GM23248 (cell line): ENCODE measurements at regions not wholly inside any gene's neighbourhood (a gene's known extent, or its start where the extent isn't known, plus 50 kb on each side); places are given as distances from the start of the nearest gene placed in this dataset.

Source experiments
- DNase-seq: peaks from one replicate; pipeline ENCODE4 v3.0.0-alpha.2; 2015
- H2AFZ ChIP-seq: fragments of 200-600 bp; sonication (generic); 2 replicates; pipeline ENCODE4 v1.6.1; 2016; ENCODE audit warnings: antibody characterized with exemption
- H3F3A ChIP-seq: fragments of 200-600 bp; sonication (generic); 2 replicates; pipeline ENCODE4 v1.6.1; 2016; ENCODE audit warnings: mild to moderate bottlenecking, antibody characterized with exemption, mixed run types; ENCODE audit not compliant: insufficient read depth
- H3K27ac ChIP-seq: fragments of 200-600 bp; sonication (generic); 2 replicates; pipeline ENCODE4 v1.5.1; 2016; ENCODE audit warnings: mild to moderate bottlenecking
- H3K27me3 ChIP-seq: fragments of 200-600 bp; sonication (generic); replicated peaks from 2 replicates; pipeline ENCODE4 v1.6.1; 2016; ENCODE audit warnings: mild to moderate bottlenecking; ENCODE audit not compliant: insufficient read depth
- H3K36me3 ChIP-seq: fragments of 200-600 bp; sonication (generic); 2 replicates; pipeline ENCODE4 v1.6.1; 2016; ENCODE audit warnings: low read depth, mild to moderate bottlenecking
- H3K4me1 ChIP-seq: fragments of 200-600 bp; sonication (generic); 2 replicates; pipeline ENCODE4 v1.6.1; 2016; ENCODE audit warnings: mild to moderate bottlenecking; ENCODE audit not compliant: insufficient read depth
- H3K4me2 ChIP-seq: fragments of 200-600 bp; sonication (generic); one replicate; pipeline ENCODE4 v1.6.1; 2016; ENCODE audit warnings: mild to moderate bottlenecking; ENCODE audit not compliant: unreplicated experiment
- H3K4me3 ChIP-seq: fragments of 200-600 bp; sonication (generic); 2 replicates; pipeline ENCODE4 v1.5.1; 2016; ENCODE audit warnings: mild to moderate bottlenecking
- H3K79me2 ChIP-seq: fragments of 200-600 bp; sonication (generic); 2 replicates; pipeline ENCODE4 v1.6.1; 2016; ENCODE audit warnings: mild to moderate bottlenecking; ENCODE audit not compliant: insufficient read depth
- H3K9ac ChIP-seq: fragments of 200-600 bp; sonication (generic); 2 replicates; pipeline ENCODE4 v1.6.1; 2016; ENCODE audit warnings: mild to moderate bottlenecking
- H3K9me2 ChIP-seq: fragments of 200-600 bp; sonication (generic); 2 replicates; pipeline ENCODE4 v1.6.1; 2016; ENCODE audit warnings: mixed run types, mild to moderate bottlenecking, moderate library complexity; ENCODE audit not compliant: insufficient read depth
- H3K9me3 ChIP-seq: fragments of 200-600 bp; sonication (generic); one replicate; pipeline ENCODE4 v1.6.1; 2017; ENCODE audit warnings: low read depth
- H4K20me1 ChIP-seq: fragments of 200-600 bp; sonication (generic); 2 replicates; pipeline ENCODE4 v1.6.0; 2016; ENCODE audit not compliant: insufficient read depth
- EZH2 ChIP-seq: fragments of 200-600 bp; sonication (generic); IDR thresholded peaks from 2 replicates; pipeline ENCODE4 v1.6.1; 2018; ENCODE audit warnings: antibody characterized with exemption, mild to moderate bottlenecking; ENCODE audit not compliant: insufficient read depth, poor library complexity, severe bottlenecking
- EZH2phosphoT487 ChIP-seq: fragments of 200-600 bp; sonication (generic); IDR thresholded peaks from 2 replicates; pipeline ENCODE4 v1.6.1; 2018; ENCODE audit warnings: antibody characterized with exemption, moderate library complexity, mild to moderate bottlenecking, low read depth; ENCODE audit not compliant: insufficient read depth
- WGBS, 2 experiments: methylation state at CpG; one replicate each; pipeline ENCODE4 v1.1.6; 2015 to 2017; ENCODE audit warnings: low lambda C conversion rate in 2 of 2, low coverage in 1 of 2; ENCODE audit errors: missing lambda C conversion rate in 2 of 2; 5-methylcytosine and 5-hydroxymethylcytosine counted together
- in situ Hi-C: fragments of 300-500 bp; cut with MboI; formaldehyde crosslinking; loops from 2 replicates; pipeline ENCODE4 v1.15.0; 2020

DNA sequence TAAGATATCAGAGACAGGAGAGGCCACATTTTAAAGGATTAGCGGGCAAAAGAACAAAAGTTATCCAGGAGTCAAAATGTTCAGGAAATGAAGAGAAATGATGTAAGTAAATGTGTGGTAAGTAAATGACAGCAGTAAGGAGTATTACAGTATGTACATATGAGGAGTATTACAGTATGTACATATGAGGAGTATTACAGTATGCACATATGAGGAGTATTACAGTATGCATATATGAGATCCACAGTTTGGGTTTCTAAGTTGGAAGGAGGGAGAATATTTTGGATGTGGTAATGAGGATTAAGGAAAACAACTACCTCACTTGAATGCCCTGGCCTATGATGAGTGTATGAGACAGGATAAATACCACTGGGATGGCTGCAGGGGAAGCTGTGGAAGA is 192.4 kb upstream of the DGKB start:
- Histone ChIP-seq H4K20me1 (no peaks in the 10 kb centered on the region), H3K4me2 (no peak overlapping the region), H3K79me2 (no peaks in the 10 kb centered on the region), H3K36me3 (no peaks in the 10 kb centered on the region), H3K4me1 (no peaks in the 10 kb centered on the region), H3K9me3 (no peaks in the 10 kb centered on the region), H3K27ac (no peak overlapping the region), H2AFZ (no peak overlapping the region), H3K27me3 (no peaks in the 10 kb centered on the region), H3K9me2 (no peaks in the 10 kb centered on the region), H3K9ac (no peak overlapping the region), H3K4me3 (no peak overlapping the region), H3F3A (no peaks in the 10 kb centered on the region)
- TF ChIP-seq EZH2phosphoT487 (no peak), EZH2 (no peak)
- DNase-seq = no peak
- in situ Hi-C loops = no loop called here
- 95 to 100% methylated on average over 1 of the region's 1 CpG for WGBS, 2 experiments

DNA sequence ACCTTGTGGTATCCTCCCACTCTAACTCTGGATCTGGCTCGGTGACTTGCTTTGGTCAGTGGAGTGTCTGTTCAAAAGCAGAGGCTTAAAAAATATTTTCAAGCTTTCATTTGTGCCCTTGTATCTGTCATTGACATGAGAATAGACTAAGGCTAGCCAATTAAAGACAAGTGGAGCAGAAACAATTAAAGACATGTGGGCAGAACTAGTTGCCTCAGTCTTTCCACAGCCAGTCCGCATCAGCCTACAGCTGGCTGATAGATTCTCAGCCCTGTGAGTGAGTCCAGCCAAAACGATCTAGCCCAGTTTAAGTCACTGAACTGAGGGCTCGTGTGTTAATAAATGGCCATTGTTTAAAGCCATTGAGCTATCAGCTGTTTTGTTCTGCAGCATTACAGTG is 185.2 kb upstream of the DGKB start:
- no peak overlapping the region for H3K27ac ChIP-seq
- no peak for DNase-seq
- peaks cover 24% of the 10 kb centered on the region for H3F3A ChIP-seq
- no peak overlapping the region for H2AFZ ChIP-seq
- H3K79me2 ChIP-seq = no peaks in the 10 kb centered on the region
- WGBS, 2 experiments = 38 to 50% methylated on average over 4 of the region's 4 CpGs
- in situ Hi-C loops = no loop called here
- TF ChIP-seq EZH2 = no peak
- H3K9me2 ChIP-seq = no peaks in the 10 kb centered on the region
- H3K4me2 ChIP-seq = no peak overlapping the region
- peaks cover 27% of the 10 kb centered on the region for H3K4me1 ChIP-seq
- H3K27me3 ChIP-seq = no peaks in the 10 kb centered on the region
- H3K4me3 ChIP-seq = no peak overlapping the region
- no peaks in the 10 kb centered on the region for H3K9me3 ChIP-seq
- no peaks in the 10 kb centered on the region for H3K36me3 ChIP-seq
- H4K20me1 ChIP-seq = no peaks in the 10 kb centered on the region
- H3K9ac ChIP-seq = no peak overlapping the region

DNA sequence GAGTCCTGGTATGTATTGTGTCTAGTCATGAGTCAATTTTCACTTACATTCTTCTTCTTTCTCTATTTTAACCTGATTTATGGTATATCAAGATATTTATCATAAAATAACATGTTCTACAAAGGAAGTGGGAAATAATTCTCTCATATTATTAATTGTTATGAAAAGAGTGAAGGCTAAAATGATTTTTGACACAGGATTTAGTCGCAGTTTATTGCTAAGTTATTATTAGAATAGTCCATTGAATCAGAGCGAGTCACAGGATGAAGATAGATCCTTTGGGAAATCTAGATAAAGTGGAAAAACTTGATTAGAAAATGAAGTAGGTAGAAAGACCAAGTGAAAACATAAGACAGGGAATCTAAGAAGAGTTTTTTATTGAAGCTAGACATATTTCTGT is 184.3 kb upstream of the DGKB start:
- peak overlapping the region; percentile 65 for H3K4me2 ChIP-seq

DNA sequence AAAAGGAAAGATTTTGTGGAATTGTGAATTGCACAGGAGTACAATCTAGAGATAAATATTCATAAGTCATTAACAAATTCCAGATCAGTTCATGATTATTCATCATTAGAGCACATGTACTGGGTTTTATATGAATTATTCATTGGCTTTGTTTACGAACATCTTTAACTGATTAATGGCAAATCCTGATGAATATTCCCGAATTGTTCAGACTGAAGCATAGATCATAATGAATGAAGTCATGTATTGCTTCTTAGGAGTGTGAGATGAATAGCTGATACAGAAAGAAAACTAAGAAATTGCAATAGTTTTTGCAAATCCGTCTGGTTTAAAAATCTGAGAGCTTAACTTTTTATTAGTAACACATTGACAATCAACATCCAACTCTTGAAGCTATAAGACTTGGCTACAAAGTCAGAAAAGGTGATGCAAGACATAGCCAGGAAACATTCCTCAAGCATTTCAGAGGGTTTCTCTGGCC is 183.6 kb upstream of the DGKB start:
- WGBS, 2 experiments = 3 to 6% methylated on average over 3 of the region's 3 CpGs
- in situ Hi-C loops = no loop called here
- Histone ChIP-seq H3K27ac (peak overlapping the region; percentile 34), H3K9me3 (no peaks in the 10 kb centered on the region), H3K36me3 (no peaks in the 10 kb centered on the region), H3K9ac (no peak overlapping the region), H3K9me2 (no peaks in the 10 kb centered on the region), H3F3A (peaks cover 24% of the 10 kb centered on the region), H3K4me2 (peak overlapping the region; percentile 65), H4K20me1 (no peaks in the 10 kb centered on the region), H3K27me3 (no peaks in the 10 kb centered on the region), H2AFZ (0 out of 2 replicates have a peak overlapping the region, but pooled peaks have one; percentile 2), H3K4me1 (peaks cover 27% of the 10 kb centered on the region), H3K4me3 (0 out of 2 replicates have a peak overlapping the region, but pooled peaks have one; percentile 3), H3K79me2 (no peaks in the 10 kb centered on the region)
- TF ChIP-seq EZH2 (no peak), EZH2phosphoT487 (no peak)
- peak; percentile 53 for DNase-seq

More for the DNA sequence above, 184.3 kb upstream of the DGKB start:
- H3K79me2 ChIP-seq = no peaks in the 10 kb centered on the region
- H3F3A ChIP-seq = peaks cover 24% of the 10 kb centered on the region
- peak overlapping the region; percentile 34 for H3K27ac ChIP-seq
- H3K4me3 ChIP-seq = 0 out of 2 replicates have a peak overlapping the region, but pooled peaks have one; percentile 31
- no peak overlapping the region for H3K9ac ChIP-seq
- 0 out of 2 replicates have a peak overlapping the region, but pooled peaks have one; percentile 2 for H2AFZ ChIP-seq
- H3K4me1 ChIP-seq = peaks cover 27% of the 10 kb centered on the region
- no peaks in the 10 kb centered on the region for H3K9me3 ChIP-seq
- in situ Hi-C loops = no loop called here
- H3K27me3 ChIP-seq = no peaks in the 10 kb centered on the region
- H4K20me1 ChIP-seq = no peaks in the 10 kb centered on the region
- WGBS, 2 experiments = 47 to 50% methylated on average over 2 of the region's 2 CpGs
- no peak for TF ChIP-seq EZH2
- no peak for TF ChIP-seq EZH2phosphoT487
- no peaks in the 10 kb centered on the region for H3K9me2 ChIP-seq
- H3K36me3 ChIP-seq = no peaks in the 10 kb centered on the region
- peak; percentile 52 for DNase-seq

DNA sequence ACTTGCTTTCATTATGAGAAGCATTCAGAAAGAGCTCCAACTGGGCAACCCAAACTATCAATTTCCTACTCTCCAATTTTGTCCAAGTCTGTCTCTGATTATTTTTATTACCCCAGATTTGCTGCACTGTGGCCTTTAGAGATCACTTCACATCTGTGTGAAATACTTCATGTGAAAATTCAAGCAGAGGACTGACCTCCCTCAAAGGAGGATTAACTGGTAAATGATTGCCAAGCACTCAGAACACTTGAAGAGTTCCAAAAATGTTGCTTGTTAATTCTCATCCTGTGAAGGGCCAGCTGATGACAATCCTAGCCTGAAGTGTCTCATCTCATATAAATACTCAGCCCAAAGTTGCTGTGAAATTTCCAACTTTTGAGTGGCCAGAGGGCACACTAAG is 182.8 kb upstream of the DGKB start:
- no peak overlapping the region for H3K4me2 ChIP-seq
- DNase-seq = no peak
- H3K4me1 ChIP-seq = peaks cover 27% of the 10 kb centered on the region
- no peaks in the 10 kb centered on the region for H3K9me2 ChIP-seq
- no peaks in the 10 kb centered on the region for H3K79me2 ChIP-seq
- H4K20me1 ChIP-seq = no peaks in the 10 kb centered on the region
- in situ Hi-C loops = no loop called here
- peaks cover 24% of the 10 kb centered on the region for H3F3A ChIP-seq
- TF ChIP-seq EZH2 (no peak), EZH2phosphoT487 (no peak)
- H3K27me3 ChIP-seq = no peaks in the 10 kb centered on the region
- no peak overlapping the region for H3K4me3 ChIP-seq
- no peaks in the 10 kb centered on the region for H3K36me3 ChIP-seq
- H3K9ac ChIP-seq = no peak overlapping the region
- no peak overlapping the region for H3K27ac ChIP-seq
- no peaks in the 10 kb centered on the region for H3K9me3 ChIP-seq
- H2AFZ ChIP-seq = no peak overlapping the region
